HG03432 (cell line): ENCODE measurements at regions not wholly inside any gene's neighbourhood (a gene's known extent, or its start where the extent isn't known, plus 50 kb on each side); places are given as distances from the start of the nearest gene placed in this dataset.

Source experiments
- ATAC-seq: cut with Tn5 transposase; IDR thresholded peaks from one replicate; pipeline ENCODE4 v1.9.1; 2021; ENCODE audit warnings: mild to moderate bottlenecking, moderate library complexity; ENCODE audit not compliant: unreplicated experiment

DNA sequence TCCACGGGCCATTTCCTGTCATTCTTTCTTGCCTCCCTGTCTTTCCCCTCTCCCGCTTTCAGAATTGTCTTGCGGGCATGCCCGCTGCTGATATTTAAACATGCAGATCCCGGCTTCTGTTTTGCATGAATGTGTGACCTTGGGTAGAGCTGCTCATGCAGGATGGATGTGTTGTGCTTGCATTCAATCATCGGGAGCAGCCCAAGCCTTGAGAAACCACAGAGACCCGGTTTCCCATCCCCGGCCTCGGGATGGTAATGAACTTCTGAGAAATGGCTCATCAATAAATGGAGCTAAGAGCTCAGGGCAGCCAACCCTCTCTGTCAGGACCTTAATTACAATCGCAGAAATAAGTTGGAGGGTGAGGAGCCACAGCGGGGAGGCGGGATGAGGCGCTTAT, 303.7 kb upstream of the TNRC6C start:
- ATAC-seq, result no peak

GRCh38 chr17:77656054-77656453, 302.4 kb upstream of the TNRC6C start:
- ATAC-seq, result no peak

- ATAC-seq, result no peak
Observed at GRCh38 chr17:77657839-77658238, 300.7 kb upstream of the TNRC6C start.

GRCh38 chr17:77660524-77660923, 298.0 kb upstream of the TNRC6C start:
- ATAC-seq, result no peak

DNA sequence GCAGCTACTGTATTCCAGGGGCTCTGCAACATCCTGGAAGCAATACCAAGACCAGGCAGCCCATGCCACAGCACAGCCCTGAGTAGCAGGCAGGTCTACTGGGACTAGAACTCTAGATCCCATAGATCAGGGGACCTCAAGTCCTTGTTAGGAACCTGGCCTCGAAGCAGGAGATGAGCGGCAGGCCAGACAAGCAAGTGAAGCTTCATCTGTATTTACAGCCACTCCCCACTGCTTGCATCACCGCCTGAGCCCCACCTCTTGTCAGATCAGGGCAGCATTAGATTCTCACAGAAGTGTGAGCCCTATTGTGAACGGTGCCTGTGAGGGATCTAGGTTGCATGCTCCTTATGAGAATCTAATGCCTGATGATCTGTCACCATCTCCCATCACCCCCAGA, 295.7 kb upstream of the TNRC6C start:
- ATAC-seq, result no peak

DNA sequence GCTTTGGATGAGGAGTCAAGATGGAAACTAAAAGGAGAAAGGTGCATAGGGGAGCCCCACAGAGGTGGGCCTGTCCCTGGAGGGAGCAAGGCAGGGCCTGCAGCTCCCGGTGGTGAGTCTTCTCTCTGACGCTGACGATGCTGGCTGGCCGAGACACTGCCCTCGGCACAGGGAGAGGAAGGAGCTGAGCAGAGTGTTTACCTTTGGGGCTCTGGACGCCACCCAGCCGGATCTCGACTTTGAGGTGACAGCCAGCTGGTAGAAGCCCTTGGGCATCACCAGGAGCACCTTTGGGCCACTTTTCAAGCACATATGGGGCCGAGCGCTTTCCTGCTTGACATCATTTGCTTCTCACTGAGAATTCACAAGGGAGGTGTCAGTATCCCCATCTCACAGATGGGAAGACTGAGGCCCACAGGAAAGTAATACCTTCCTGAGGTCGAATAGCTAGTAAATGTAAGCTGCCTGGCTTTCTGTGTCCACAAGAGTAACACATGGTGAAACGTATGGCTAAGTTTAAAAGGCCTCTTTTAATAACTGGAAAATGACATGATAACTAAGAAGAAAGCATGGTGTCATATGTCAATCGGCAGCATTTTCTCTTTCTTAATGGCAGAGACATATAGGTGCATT, 294.3 kb upstream of the TNRC6C start:
- ATAC-seq, result no peak

- ATAC-seq, result no peak
Observed at GRCh38 chr17:77665833-77666232, 292.7 kb upstream of the TNRC6C start.

DNA sequence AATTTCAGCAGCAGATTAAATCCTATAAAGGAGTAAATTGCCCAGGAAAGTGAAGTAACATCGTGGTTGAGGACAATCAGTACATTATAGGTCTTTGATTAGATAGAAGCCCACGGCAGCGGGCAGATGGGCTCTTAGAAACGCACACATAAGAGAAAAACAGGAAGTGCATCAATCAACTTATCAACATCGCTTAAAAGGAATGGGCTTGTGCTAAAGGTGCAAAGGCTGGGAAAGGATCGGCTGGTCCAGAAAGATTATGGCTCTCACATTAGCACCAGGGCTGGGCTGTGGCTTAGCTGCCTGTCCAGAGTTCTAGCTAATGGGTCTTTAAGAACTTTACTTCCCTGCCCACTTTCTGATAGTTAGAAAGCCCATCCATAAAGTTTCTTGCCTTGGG, 292.0 kb upstream of the TNRC6C start:
- ATAC-seq, result no peak

DNA sequence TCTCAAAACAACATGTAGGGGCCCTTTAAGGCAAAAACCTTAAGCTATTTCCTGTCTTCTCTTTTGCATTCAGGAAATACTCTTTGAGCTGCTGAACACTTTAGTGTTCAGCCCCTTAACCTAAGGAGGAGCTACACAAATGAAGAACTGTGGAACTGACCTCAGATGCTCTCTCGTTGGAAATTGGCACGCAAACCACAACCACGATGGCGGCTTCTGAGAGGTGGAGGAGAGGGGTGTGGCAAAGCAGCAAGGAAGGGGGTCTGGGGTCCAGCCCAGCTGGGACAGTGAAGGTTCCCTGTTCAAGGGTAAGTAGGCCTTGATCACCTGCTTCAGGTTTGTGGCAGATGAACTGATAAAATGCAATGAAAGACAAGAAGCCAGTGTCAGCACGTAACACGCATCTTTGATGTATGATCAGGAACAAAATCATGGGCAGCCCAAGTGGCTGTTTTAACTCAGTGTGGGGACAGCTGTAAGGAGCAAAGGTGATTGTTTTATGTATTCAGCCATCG, 291.6 kb upstream of the TNRC6C start:
- no peak for ATAC-seq

DNA sequence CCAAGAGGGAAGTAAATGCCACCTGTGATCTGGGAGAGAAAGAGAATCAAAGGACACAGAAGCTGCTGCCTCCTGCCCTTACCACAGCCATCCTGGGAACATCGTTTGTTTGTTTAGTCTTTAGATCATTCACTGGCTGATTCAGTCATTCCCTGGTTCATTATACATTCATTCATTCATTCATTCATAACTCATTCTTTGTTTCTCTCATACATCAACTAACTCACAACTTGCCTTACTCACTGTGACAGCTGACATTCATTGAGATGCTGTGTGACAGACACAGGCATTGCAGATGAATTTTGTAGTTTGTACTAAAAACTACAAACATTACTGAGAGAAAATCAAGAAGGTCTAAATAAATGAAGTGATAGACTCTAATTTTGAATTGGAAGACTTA, 291.0 kb upstream of the TNRC6C start:
- no peak for ATAC-seq

DNA sequence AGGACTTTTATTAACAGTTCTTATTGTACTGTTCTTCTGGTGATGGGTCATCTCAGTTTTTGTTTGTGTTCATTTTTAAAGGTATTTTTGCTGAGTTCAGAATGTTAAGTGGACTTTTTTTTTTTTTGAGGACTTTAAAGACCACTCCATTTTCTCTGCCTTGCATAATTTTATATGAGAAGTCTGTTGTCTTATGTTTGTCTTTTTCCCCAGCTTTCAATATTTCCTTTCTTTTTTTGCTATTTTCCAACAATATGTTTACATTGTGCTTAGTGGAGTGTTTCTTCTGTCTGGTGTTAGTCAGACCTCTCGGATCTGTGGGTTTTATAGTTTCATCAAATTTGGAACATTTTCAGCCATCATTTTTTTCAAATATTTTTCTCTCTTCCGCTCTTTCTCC, 290.0 kb upstream of the TNRC6C start:
- no peak for ATAC-seq

- no peak for ATAC-seq
Observed at GRCh38 chr17:77670173-77670572, 288.3 kb upstream of the TNRC6C start.

- no peak for ATAC-seq
Observed at GRCh38 chr17:77674358-77674757, 284.1 kb upstream of the TNRC6C start.

GRCh38 chr17:77675411-77675810, 283.1 kb upstream of the TNRC6C start:
- ATAC-seq, result no peak

DNA sequence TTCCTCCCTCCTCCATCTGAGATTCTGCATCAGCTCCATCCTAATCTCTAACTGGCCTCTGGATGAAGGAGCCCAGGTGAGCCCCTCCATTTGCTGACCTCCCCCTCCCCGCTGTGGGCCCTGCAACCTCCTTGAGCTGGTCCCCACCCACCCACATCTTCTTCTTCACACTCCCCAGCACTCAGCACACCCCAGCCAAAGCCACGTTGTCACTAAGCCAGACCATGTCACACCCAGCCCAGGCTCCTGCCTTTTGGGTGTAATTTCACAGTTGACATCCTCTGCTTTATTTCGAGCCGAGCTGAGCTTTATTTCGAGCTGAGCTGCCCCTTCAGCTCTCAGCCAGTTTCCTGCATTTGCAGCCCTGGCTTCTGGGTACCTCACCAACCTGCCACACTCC, 282.7 kb upstream of the TNRC6C start:
- no peak for ATAC-seq

DNA sequence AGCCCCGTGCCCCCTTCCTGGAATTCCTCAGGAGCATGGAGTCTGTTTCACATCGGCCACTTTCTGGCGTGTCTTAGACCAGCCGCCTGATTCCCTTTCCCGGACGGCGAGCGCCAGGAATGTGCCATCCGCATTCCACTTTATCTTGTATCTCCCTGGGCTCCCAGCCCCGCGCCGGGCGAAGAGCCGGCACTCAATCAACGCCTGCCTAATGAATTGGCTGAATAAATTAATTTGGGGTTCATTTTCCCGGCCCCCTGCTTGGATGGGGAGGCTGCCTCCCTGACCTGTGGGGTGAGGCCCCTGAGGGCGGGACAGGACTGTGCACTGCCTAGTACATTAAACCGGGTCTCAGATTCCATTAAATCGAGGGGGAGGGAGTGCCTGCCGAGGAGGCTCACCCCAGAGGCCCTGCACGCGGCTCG, 282.3 kb upstream of the TNRC6C start:
- no peak for ATAC-seq

GRCh38 chr17:77677211-77677610, 281.3 kb upstream of the TNRC6C start:
- no peak for ATAC-seq

- ATAC-seq, result no peak
Observed at GRCh38 chr17:77677630-77678029, 280.9 kb upstream of the TNRC6C start.

DNA sequence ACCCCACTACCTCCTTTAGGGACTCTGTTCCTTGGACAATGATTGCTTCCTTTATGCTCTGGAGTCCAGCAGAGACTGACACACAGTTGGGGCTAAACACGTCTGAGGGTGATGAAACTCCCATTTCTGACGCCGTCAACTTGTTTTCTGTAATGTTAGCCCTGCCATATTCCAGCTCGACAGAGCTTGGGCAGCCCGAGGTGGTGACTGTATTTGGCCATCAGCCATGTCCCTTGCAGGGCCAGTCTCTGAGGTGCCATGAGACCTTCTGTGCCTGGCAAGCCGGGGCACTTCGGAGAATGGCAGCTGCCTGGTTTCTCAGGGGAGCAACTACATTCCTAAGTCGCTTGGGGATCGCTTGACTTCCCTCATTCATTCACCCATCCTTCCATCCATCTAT, 278.9 kb upstream of the TNRC6C start:
- ATAC-seq, result no peak

DNA sequence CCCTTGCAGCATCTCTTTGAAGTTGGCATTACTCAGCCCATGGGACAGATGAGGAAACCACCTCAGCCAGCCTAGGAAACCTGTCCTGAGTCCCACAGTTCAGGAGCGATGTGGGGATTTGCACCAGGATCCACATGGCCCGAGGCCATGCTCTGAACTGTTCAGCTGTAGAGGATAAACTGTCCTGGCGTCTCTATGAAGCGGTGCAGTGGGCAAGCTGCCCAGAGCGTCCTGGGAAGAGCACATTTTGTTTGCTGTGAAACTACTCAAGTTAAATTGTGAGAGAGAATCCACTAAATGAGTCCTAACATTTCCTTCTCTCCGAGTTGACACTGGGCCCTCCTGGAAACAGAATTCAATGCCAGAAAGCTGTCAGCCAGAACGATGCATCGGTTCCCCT, 276.6 kb upstream of the TNRC6C start:
- no peak for ATAC-seq

GRCh38 chr17:77684803-77685798, 273.4 kb upstream of the TNRC6C start:
- no peak for ATAC-seq

GRCh38 chr17:77685881-77686486, 272.5 kb upstream of the TNRC6C start:
- no peak for ATAC-seq
